ENCODE measurements at regions not wholly inside any gene's neighbourhood (a gene's known extent, or its start where the extent isn't known, plus 50 kb on each side); places are given as distances from the start of the nearest gene placed in this dataset.
"Not testable (repeated sequence)": the region's sequence is repeated elsewhere in the genome, so short reads cannot be mapped to it uniquely, and the experiment has no call there.

DNA sequence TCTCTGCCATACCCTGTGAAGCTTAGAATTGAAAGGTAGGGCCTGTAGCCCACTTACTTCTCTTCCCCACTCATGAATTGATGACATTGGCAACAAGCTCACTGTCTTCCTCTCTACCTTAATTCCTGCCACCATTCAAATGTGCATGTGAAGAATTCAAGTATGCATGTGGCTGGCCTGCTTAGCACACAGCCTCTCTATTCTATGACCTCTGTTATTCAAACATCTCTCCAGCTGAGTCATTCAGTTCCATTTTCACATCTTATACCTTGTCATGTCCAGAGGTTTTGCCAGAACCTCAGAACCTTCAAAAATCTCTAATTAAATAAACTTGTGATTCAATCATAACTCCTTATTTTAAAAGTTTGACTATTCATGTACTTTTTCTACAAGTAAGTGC, 114.7 kb upstream of the MAN2A1 start:
- DNase-seq, result no peak

GRCh38 chr5:109573766-109574165, 116.0 kb upstream of the MAN2A1 start:
- no peak for DNase-seq

GRCh38 chr5:109573256-109573655, 116.5 kb upstream of the MAN2A1 start:
- no peak for DNase-seq

GRCh38 chr5:109571785-109572184, 117.9 kb upstream of the MAN2A1 start:
- DNase-seq, result no peak

- no peak for DNase-seq
These were observed 119.3 kb upstream of the MAN2A1 start for GRCh38 chr5:109570362-109570874.

DNA sequence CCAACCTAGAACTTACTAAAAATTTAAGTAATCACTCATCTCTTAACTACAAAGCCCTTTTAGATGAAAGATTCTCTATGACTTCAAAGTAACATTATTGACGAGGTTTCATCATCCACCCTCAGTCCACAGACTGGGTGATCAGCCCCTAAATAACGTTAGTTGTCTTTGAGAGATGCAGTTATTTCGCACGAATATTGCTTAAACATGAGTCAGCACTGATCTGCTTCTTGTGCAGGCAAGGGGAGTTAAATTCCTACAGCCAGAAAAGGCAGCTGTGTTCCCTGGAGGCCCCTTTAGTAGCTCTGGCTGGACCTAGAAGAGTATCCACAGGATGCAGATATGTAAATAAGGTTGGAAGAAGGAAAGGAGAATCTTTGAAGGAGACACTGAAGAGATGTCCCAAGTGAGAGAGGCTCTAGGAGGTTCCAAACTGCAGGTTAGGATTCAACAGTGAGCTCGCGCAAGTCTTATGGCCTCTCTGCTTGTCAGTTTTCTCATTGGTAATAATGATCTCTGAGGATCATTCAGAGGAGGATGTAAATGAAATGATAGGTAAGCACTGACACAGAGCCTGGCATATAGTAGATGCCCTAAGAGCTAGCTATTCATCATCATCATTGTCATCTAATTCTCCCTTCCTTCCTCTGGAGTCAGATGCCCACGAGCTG, 122.2 kb upstream of the MAN2A1 start:
- no peak for DNase-seq

DNA sequence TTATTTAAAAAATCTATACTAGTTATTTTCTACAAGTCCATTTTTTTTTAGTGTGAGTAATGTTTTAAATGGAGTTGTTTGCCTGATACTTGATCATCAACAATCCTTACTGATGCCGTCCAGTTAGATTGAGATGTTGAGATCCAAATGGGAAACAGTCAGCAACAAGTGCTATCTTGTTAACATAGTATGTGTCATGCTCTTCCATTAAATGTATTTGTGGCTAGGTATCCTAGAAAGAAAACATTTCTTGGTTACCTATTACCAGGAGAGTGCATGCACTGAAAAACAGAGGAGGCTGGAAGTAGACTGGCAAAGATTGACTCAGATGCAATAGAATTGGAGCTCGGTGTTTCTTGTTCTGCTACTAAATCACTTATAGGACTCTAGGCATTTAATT, 123.4 kb upstream of the MAN2A1 start:
- no peak for DNase-seq

GRCh38 chr5:109563739-109564138, 126.0 kb upstream of the MAN2A1 start:
- no peak for DNase-seq

- no peak for DNase-seq
These were observed 126.5 kb upstream of the MAN2A1 start for GRCh38 chr5:109563189-109563588.

DNA sequence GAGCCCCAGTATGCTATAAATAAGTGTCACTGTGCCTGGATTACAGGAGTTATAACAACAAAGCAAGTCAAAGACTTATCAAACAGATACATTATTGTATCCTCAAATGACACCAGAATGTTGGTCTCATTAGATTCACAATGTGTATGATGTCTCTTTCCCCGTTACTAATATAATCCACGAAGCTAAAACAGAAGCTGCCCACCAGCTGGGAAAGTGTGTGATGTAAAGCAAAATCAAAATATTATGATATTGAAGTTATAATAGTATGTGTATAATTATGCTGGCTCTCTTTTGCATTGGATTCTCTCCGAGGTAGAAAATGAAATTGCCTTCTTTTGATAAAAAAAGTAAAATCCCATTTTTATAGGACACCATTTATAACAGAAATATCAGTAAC, 127.3 kb upstream of the MAN2A1 start:
- DNase-seq, result no peak

DNA sequence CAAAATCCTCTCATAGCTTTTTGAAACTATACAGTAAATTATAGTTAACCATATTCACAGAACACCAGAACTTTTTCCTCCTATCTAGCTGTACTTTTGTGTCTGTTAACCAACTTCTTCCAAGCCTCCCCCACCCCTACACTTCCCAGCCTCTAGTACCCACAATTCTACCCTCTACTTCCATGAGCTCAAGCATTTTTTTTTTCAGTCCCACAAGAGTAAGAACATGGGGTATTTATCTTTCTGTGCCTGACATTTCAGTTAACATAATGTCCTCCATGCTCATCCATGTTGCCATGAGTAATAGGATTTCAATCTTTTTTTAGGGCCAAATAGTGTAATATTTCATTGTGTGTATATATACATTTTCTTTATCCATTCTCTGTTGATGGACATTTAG, 128.3 kb upstream of the MAN2A1 start:
- no peak for DNase-seq

DNA sequence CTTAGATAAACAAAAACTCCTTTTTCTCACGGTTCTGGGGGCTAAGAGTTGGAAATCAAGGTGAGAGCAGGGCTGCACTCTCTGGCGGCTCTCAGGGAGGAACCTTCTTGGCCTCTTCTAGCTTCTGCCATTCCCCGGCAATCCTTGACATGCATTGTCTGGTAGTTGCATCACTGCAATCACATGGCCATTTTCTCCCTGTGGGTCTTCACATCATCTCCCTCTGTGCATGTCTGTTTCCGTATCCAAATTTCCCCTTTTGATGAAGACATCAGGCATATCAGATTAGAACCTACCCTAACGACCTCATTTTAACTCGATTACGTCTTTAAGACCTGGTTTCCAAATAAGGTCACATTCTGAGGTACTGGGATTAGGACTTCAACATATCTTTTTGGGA, 129.2 kb upstream of the MAN2A1 start:
- no peak for DNase-seq

GRCh38 chr5:109558952-109559351, 130.8 kb upstream of the MAN2A1 start:
- no peak for DNase-seq

GRCh38 chr5:109558364-109558763, 131.4 kb upstream of the MAN2A1 start:
- DNase-seq, result no peak

GRCh38 chr5:109553846-109554245, 135.9 kb upstream of the MAN2A1 start:
- DNase-seq, result no peak

DNA sequence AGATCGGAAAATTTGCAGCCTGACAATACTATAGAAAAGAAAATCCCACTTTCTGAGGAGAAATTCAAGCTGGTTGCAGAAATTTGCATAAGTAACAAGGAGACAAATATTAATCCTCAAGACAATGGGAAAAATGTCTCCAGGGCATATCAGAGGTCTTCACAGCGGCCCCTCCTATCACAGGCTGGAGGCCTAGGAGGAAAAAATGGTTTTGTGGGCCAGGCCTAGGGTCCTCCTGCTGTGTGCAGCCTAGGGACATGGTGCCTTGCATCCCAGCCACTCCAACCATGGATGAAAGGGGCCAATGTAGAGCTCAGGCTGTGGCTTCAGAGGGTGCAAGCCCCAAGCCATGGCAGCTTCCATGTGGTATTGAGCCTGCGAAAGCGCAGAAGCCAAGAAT, 138.5 kb upstream of the MAN2A1 start:
- not testable (repeated sequence) for DNase-seq

- DNase-seq, result no peak
These were observed 139.7 kb upstream of the MAN2A1 start for GRCh38 chr5:109550077-109550476.

GRCh38 chr5:109546461-109546860, 136.7 kb upstream of the PJA2 start:
- no peak for DNase-seq

DNA sequence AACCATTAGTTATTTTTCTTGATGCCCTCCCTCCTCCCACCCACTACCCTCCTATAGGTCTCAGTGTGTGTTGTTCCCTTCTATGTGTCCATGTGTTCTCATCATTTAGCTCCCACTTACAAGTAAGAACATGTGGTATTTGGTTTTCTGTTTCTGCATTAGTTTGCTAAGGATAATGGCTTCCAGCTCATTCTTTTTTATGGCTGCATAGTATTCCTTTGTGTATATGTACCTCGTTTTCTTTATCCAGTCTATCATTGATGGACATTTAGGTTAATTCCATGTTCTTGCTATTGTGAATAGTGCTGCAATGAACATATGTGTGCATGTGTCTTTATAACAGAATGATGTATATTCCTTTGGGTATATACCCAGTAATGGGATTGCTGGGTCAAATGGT, 135.1 kb upstream of the PJA2 start:
- not testable (repeated sequence) for DNase-seq

DNA sequence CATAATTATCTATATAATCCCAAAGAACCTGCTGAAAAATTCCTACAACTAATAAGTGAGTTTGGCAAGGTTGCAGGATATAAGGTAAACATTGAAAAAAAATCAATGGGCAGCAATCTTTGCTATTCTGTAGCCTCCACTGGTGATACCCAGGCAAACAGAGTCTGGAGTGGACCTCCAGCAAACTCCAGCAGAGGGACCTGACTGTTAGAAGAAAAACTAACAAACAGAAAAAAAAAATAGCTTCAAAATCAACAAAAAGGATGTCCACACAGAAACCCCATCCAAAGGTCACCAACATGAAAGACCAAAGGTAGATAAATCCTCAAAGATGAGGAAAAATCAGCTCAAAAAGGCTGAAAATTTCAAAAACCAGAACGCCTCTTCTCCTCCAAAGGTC, 128.9 kb upstream of the PJA2 start:
- not testable (repeated sequence) for DNase-seq

DNA sequence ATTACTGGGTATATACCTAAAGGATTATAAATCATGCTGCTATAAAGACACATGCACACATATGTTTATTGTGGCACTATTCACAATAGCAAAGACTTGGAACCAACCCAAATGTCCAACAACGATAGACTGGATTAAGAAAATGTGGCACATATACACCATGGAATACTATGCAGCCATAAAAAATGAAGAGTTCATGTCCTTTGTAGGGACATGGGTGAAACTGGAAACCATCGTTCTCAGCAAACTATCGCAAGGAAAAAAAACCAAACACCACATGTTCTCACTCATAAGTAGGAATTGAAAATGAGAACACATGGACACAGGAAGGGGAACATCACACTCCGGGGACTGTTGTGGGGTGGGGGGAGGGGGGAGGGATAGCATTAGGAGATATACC, 125.3 kb upstream of the PJA2 start:
- DNase-seq, result not testable (repeated sequence)

DNA sequence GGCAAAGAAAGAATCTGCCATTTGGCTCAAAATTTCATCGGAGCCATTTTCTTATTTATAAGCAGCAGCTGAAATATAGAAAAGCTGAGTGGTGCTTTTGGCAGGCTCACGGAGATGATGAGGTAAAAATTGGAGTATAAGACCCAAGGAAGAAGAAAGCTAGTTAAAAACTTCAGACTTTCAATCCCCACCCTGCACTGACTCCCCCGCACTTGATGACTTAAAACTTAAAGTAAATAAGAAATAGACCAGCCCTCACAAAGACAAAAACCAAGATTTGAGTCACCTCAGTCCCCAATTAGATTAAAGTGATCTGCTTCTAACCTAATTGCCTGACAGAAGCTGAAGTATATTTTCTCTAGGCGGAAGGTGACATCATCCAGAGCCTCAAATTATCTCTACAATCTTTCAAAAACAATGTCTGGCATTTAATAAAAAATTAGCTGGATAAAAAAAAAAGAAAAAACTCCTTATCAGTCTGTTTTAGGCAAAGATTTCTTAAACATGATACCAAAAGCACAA, 124.0 kb upstream of the PJA2 start:
- DNase-seq, result no peak

- no peak for DNase-seq
These were observed 123.1 kb upstream of the PJA2 start for GRCh38 chr5:109532773-109533364.

- no peak for DNase-seq
These were observed 121.5 kb upstream of the PJA2 start for GRCh38 chr5:109531262-109531661.

DNA sequence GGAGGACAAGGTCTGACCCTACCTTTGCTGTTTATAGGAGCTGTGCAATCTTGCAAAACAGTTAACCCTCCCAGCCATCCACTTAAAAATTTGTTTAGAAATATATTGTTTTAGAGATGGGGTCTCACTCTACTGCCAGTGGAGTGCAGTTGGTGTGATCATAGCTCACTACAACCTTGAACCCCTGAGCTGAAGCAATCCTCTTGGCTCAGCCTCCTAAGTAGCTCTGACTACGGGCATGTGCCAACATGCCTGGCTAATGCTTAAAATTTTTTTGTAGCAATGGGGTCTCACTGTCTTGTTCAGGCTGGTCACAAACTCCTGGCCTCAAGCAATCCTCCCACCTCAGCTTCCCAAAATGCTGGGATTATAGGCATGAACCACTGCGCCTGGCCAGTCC, 120.2 kb upstream of the PJA2 start:
- no peak for DNase-seq

Data from RPMI8226 (cell line).